Renal cortical epithelial cell (primary cell): ENCODE measurements at regions not wholly inside any gene's neighbourhood (a gene's known extent, or its start where the extent isn't known, plus 50 kb on each side); places are given as distances from the start of the nearest gene placed in this dataset.

Experiments used
- DNase-seq: peaks from one replicate; pipeline ENCODE4 v3.0.0-alpha.2; 2011; ENCODE audit warnings: low read depth

- no peak for DNase-seq
These were observed 463.6 kb upstream of the NR2F2 start for GRCh38 chr15:95866711-95867440.

- DNase-seq = peak; percentile 73
These were observed 462.1 kb upstream of the NR2F2 start for GRCh38 chr15:95868450-95868849.

DNA sequence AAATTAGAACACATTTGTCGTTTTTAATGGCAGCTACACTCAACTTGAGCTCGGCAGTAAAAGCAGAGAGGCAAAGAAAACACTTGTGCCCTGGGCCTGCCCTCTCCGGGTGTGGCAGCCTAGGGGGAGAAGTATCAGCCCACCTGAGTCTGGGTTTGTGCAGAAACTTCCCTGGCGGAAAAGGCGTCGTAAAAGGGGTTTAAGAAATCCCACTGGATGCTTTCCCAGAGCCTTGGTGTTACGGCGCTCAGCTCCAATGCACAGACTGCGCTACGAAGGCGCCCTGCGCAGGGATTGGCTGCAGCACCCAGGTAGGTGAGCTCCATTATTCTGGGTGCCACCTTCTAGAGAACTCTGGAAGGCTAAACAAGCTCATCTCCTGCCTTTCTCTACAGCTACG lies 461.5 kb upstream of the NR2F2 start:
- DNase-seq = no peak

- DNase-seq = no peak
These were observed 460.6 kb upstream of the NR2F2 start for GRCh38 chr15:95869920-95870319.

GRCh38 chr15:95872366-95872771 lies 458.1 kb upstream of the NR2F2 start:
- DNase-seq = peak; percentile 84

DNA sequence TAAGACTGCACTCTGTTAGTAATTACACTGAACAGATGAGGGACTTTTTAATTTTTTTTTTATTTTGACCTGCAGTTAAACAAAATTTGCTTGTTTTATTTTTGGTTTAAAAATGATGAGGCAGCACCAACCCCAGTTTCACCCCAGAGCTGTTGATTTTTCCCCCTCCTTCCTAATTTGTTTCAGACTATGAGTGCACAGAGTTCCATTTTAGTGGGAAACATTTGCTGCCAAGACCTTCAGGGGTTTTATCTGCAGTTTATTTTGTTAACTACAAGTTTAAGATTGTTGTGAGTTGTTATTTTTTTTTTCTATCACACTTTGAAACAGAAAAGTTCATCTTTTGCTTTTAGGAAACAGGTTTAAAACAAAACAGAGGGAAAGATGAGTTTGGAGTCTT lies 455.9 kb upstream of the NR2F2 start:
- DNase-seq = no peak

- DNase-seq = peak; percentile 40
These were observed 455.3 kb upstream of the NR2F2 start for GRCh38 chr15:95875121-95875643.

DNA sequence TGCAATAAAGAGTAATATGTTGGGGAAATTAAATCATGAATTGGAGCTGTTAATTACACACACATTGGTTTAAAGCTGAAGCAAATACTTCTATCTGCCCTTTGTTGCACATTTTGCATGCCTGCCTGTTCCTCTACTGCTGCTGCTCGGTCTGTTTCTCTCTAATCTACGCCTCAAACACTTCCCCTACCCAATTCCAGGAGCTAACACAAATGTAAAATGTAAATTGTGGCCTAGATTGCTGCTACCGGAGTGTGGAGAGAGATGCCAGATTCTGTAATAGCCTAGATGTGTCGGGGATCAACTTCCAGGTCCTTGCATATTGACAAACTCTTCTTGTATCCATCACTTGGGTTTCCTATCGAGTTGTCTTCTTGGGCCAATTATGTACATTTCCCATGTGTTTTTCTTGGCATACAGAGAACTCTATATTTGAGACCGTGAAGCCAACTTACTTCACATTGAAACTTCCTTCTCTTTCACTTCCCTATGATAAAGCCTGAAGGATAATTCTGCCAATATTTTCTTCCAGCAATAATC lies 450.4 kb upstream of the NR2F2 start:
- no peak for DNase-seq

- no peak for DNase-seq
These were observed 449.9 kb upstream of the NR2F2 start for GRCh38 chr15:95880630-95881029.

GRCh38 chr15:95883064-95883463 lies 447.4 kb upstream of the NR2F2 start:
- DNase-seq = no peak

DNA sequence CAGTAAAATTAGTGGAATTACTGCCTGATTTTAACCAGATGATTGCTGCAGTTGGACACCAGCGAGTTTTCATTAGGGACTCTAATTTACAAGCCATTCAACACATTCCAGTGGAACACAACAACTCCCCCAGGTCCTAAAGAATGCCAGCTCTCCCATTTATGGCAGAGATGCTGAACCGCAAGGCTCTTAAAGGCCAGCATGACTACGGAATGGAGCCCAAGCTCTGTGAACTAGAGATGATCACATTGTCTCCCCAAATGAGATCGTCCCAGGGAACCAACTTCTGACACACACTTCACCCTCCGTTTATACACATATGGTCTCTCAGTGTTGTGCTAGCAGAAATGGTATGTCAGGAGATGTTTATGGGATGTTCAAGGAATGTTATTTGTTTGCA lies 446.2 kb upstream of the NR2F2 start:
- peak; percentile 21 for DNase-seq

DNA sequence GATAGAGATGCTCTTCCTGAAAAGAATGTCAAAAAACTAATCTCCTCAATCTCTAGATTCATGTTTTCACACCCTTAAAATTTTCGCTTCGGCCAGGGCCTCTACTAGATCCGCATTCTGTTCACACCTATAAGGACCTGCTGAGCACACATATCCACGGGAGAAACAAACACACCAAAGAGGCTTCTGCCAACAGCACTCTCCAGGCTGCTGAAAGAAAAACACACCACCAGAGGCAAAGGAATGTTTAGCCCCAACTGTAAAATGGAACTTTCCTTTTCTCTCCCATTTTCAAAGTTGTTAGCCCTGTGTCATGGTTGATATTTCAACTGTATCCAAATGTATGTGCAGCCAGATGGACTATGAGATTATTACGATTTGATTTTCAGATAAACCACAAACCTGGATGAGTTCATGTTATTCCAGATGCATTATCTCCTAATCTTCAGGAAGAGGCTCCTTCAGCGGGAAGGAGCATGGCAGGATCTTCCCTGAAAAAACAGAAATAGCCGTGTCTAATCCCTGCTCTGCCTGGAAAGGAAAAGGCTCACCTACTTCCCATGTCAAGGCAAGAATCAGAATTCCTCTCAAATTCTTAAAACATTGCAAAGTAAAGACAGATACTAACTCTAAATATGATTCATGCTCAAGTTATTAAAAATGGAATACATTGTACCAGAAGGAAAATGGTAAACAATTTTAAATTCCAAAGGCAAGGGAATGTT lies 442.7 kb upstream of the NR2F2 start:
- no peak for DNase-seq

- DNase-seq = no peak
These were observed 441.7 kb upstream of the NR2F2 start for GRCh38 chr15:95888762-95889161.

DNA sequence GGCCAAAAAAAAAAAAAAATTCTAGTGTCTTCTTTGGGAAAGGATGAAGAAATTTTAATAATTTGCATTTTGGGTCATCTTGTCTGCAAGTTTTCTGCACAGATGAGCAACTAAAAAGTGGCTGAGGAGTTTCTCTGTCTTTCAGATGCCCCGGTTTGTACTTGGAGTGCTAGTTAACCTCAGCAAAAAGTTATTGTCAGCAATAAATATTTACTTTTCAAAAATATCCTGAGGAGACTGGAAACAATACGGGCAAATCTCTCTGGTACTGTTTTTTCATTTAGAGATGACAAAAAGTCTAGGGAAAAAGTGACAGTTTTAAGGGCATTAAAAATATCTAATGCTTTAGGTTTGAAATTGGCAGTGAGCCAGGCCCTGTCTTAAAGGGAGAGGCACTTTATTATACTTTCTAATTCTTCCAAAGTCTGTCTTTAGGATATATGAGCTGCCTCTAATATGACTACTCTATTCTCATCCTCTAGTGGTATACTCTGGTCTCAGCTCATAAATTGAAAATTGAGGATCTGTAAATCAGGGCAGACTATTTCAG lies 436.0 kb upstream of the NR2F2 start:
- no peak for DNase-seq

- no peak for DNase-seq
These were observed 435.0 kb upstream of the NR2F2 start for GRCh38 chr15:95895508-95895907.

DNA sequence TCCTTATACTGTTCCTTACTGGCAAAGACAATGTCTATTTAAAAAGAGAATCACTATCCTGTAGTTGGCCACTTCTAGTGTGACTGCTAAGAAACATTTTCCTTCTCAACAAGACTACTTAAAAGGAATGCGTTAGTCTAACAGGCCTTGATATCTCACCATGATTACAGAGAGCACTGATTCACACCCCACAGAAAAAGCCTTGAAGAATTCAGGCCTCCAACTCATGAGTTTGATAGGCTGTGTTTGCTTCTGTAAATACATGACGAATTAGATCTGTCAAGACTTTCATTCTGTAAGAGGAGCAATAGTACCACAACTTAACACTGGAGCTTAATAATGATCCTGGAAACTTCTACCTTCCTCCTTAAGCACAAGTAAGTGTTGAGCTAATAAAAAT lies 432.8 kb upstream of the NR2F2 start:
- no peak for DNase-seq

- DNase-seq = peak; percentile 66
These were observed 431.7 kb upstream of the NR2F2 start for GRCh38 chr15:95898761-95899160.

- DNase-seq = no peak
These were observed 429.2 kb upstream of the NR2F2 start for GRCh38 chr15:95901271-95901670.

GRCh38 chr15:95902606-95903005 lies 427.9 kb upstream of the NR2F2 start:
- DNase-seq = no peak

- no peak for DNase-seq
These were observed 427.1 kb upstream of the NR2F2 start for GRCh38 chr15:95903352-95903751.

GRCh38 chr15:95910643-95911212 lies 419.8 kb upstream of the NR2F2 start:
- DNase-seq = no peak

DNA sequence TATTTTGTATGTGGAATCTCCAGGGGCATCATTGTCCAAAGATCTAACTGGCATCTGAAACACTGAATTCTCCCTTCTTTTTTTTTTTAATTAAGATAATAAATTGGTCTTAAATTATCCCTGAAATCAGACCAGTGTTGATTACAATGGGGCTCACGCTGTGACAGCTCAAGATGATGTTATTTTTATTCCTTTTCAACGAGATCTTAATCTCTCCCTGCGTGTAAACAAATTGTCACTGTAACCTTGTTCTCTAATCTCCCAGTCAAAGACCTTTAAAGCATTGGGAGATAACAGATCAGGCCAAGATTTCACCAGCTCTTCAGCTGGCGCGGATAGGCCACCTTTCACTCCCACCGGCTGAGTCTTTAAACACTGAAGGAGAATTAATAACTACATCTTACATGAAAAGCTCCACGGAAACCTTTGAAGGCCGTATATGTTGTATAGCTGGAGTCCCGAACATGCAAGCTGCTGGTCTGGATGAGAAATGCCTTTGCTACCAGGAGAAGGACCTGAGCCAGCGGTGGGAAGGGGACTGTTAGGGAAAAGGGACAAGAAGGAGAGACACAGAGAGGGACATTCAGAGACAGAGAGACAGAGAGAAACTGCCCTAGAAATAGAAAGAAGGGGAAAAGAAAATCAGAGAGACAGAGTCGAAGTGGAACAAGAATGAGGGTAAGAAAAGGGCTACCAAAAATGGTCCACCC lies 418.8 kb upstream of the NR2F2 start:
- no peak for DNase-seq
